Activated T-cell treated with anti-CD3 and anti-CD28 coated beads, Interleukin-2, amount 50 U/mL, for 72 hours (primary cell): ENCODE measurements at regions not wholly inside any gene's neighbourhood (a gene's known extent, or its start where the extent isn't known, plus 50 kb on each side); places are given as distances from the start of the nearest gene placed in this dataset.

Source experiments
- ATAC-seq, 2 donors: fragments of 150-1000 bp; cut with Tn5 transposase; replicated peaks in 1 of 2; 2 replicates each; pipeline ENCODE4 v1.10.0; 2021; ENCODE audit warnings: moderate library complexity in 2 of 2, mild to moderate bottlenecking in 1 of 2
- DNase-seq, 2 donors: peaks; one replicate each; pipeline ENCODE4 v3.0.0; 2021 to 2022; ENCODE audit warnings: mixed read lengths in 1 of 2
- H3K27ac Mint-ChIP-seq: one replicate; pipeline ENCODE4 v1.8.0; 2022; ENCODE audit warnings: mild to moderate bottlenecking, moderate library complexity, mixed read lengths
- H3K27me3 Mint-ChIP-seq: one replicate; pipeline ENCODE4 v1.8.0; 2022; ENCODE audit warnings: low read depth, mixed read lengths
- H3K36me3 Mint-ChIP-seq, 2 donors: one replicate each; pipeline ENCODE4 v1.8.0; 2022; ENCODE audit warnings: mixed read lengths in 2 of 2, mild to moderate bottlenecking in 1 of 2; ENCODE audit not compliant: insufficient read depth in 2 of 2
- H3K4me1 Mint-ChIP-seq: one replicate; pipeline ENCODE4 v1.8.0; 2022; ENCODE audit warnings: low read depth, mixed read lengths
- H3K4me3 Mint-ChIP-seq, 2 donors: one replicate each; pipeline ENCODE4 v1.8.0; 2022; ENCODE audit warnings: mild to moderate bottlenecking in 2 of 2, mixed read lengths in 2 of 2, moderate library complexity in 2 of 2
- H3K9me3 Mint-ChIP-seq, 2 donors: one replicate each; pipeline ENCODE4 v1.8.0; 2022; ENCODE audit warnings: mixed read lengths in 2 of 2

DNA sequence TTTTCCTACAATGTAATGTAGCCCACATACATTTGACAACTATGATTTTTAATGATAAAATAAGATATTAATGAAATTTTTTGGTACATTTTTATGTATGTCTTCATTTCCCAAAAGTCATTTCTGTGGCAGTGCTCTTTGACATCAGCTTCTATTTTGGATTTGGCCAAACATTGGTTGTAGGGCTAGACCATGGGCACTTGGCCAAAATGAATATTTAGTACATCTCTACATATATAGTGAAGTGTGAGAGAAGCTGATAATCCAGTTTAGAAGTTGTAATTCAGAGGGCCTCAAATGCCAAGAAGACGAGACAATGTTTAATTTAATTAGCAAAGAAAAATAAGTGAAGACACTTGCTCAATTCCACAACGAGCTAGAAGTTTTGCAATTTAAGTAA, 724.9 kb upstream of the SOX9 start:
- DNase-seq = no peak
- no peaks in the 10 kb centered on the region for H3K27me3 Mint-ChIP-seq
- peaks cover 0 to 3% of the 10 kb centered on the region in 2 donors for H3K9me3 Mint-ChIP-seq
- H3K4me3 Mint-ChIP-seq = no peak overlapping the region
- no peaks in the 10 kb centered on the region for H3K36me3 Mint-ChIP-seq
- no peak for ATAC-seq
- no peak overlapping the region for H3K27ac Mint-ChIP-seq
- no peaks in the 10 kb centered on the region for H3K4me1 Mint-ChIP-seq

DNA sequence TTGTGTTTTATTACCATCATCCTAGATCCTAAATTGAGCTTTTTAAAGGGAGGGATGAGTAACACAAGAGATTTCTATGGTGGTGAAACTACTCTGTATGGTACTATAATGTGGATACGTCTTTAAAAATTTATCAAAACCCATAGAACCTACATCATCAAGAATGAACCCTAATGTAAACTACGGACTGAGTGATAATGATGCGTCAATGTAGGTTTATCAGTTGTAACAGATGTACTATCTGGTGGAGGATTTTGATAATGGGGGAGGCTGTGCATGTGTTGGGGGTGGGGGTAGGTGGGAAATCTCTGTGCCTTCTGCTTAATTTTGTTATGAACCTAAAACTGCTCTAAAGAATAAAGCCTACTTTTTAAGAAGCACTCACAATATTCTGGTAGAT, 724.1 kb upstream of the SOX9 start:
- no peaks in the 10 kb centered on the region for H3K4me1 Mint-ChIP-seq
- no peak overlapping the region for H3K27ac Mint-ChIP-seq
- no peak overlapping the region for H3K4me3 Mint-ChIP-seq
- peaks cover 3% of the 10 kb centered on the region in 2 donors for H3K9me3 Mint-ChIP-seq
- no peaks in the 10 kb centered on the region for H3K27me3 Mint-ChIP-seq
- DNase-seq (no peak), ATAC-seq (no peak)
- H3K36me3 Mint-ChIP-seq = no peaks in the 10 kb centered on the region

DNA sequence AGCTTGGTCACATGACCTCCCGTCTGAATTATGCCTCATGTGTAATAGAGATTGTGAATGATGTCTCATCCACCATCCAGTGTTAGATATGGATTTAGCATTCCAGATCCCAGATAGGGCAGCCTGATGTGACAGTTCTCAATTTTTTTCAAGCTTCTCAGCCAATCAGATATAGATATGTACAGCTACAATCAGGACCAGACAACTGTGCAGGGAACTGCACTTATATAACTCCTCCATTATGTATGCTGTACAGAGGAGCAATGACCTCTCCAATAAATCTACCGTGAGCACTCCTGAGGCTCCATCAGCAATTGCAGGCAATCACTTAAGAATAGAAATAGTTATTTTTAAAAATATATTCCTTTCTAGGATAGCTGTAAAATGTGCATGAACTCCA, 722.8 kb upstream of the SOX9 start:
- Mint-ChIP-seq H3K27me3 (no peaks in the 10 kb centered on the region), H3K4me1 (no peaks in the 10 kb centered on the region), H3K27ac (no peak overlapping the region), H3K4me3 (no peak overlapping the region), H3K9me3 (peaks cover 3% of the 10 kb centered on the region in 2 donors), H3K36me3 (no peaks in the 10 kb centered on the region)
- ATAC-seq = no peak
- DNase-seq = no peak

DNA sequence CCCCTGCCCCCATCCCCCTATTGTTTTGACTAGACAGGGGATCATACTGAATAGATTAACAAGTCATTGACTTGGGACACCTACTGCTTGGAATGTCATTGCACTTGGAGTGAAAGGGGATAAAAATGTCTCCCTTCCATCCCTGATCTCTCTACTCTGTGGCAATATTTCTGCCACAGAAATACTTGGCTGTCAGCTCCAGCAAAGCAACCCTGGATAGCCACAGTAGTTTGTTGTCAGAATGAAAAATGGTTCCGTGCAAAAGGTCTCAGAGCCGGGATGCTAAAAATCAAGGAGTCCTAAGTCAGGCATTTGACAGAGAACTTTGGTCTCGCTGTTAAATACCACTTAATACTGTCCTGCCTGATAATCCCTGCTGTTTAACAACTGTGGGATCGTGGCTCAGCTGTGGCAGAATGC, 722.0 kb upstream of the SOX9 start:
- H3K4me3 Mint-ChIP-seq = no peak overlapping the region
- no peaks in the 10 kb centered on the region for H3K27me3 Mint-ChIP-seq
- DNase-seq (no peak), ATAC-seq (no peak)
- no peaks in the 10 kb centered on the region for H3K4me1 Mint-ChIP-seq
- H3K36me3 Mint-ChIP-seq = no peaks in the 10 kb centered on the region
- H3K27ac Mint-ChIP-seq = no peak overlapping the region
- peaks cover 3 to 7% of the 10 kb centered on the region in 2 donors for H3K9me3 Mint-ChIP-seq

DNA sequence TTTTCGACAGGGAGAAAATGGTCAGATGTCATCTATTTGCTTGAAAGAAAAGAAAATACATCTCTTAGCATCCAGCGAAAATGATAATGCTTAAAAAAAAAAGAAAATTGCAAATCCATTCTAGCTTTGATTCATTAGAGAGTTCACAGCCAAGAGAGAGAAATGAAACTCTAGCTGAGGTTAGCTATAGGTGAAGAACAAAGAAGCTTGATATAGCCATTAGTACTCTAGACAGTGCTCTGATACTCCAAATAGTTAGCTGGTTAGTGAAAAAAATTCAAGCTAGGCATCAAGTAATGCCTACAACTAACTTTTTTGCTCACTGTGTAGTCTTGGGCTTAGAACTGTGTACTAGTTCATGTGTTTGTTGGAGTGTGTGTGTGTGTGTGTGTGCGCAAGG, 721.6 kb upstream of the SOX9 start:
- no peak for DNase-seq
- no peak for ATAC-seq

DNA sequence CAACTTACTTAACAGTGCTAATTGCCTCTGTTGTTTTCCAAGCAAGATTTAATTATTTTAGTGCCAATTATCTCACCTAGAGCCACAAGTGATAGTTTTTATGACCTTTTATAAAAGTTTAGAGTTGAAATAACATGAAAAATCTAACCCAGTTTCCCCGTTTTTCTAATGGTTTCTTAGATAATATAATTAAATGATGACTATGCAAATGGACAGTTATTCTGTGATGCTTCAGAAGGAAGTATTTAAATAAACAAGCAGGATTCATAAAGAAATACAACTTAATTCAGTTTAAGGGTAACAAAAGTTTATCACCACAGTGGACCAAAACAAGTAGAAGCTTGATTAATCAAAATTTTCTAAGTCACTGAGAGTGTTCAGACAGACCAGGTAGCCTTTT, 721.2 kb upstream of the SOX9 start:
- no peaks in the 10 kb centered on the region for H3K36me3 Mint-ChIP-seq
- H3K27ac Mint-ChIP-seq = no peak overlapping the region
- H3K4me3 Mint-ChIP-seq = no peak overlapping the region
- DNase-seq (no peak), ATAC-seq (no peak)
- H3K4me1 Mint-ChIP-seq = no peaks in the 10 kb centered on the region
- H3K27me3 Mint-ChIP-seq = no peaks in the 10 kb centered on the region
- H3K9me3 Mint-ChIP-seq = peaks cover 3 to 7% of the 10 kb centered on the region in 2 donors

More for the DNA sequence above, 721.6 kb upstream of the SOX9 start:
- Mint-ChIP-seq H3K27me3 (no peaks in the 10 kb centered on the region), H3K9me3 (peaks cover 3 to 7% of the 10 kb centered on the region in 2 donors), H3K4me1 (no peaks in the 10 kb centered on the region), H3K36me3 (no peaks in the 10 kb centered on the region), H3K4me3 (no peak overlapping the region), H3K27ac (no peak overlapping the region)

DNA sequence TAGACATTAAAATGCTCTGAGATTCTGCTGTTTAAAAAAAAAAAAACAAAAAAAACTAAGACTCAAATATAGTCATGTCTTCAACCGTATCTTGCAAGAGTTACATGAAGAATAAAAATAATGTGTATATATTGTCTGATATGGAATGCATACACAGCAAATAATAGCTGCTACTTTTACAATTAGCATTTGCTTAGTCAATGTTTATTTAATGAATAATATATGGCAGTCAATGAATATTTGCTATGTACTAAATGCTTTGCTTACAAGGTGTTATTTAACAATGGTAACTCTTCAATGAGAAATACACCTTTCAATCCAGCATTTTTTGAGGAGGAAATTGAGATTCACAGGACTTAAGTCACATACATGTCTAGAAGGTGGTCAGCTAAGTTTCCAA, 718.8 kb upstream of the SOX9 start:
- ATAC-seq (no peak), DNase-seq (no peak)
- no peaks in the 10 kb centered on the region for H3K36me3 Mint-ChIP-seq
- H3K27ac Mint-ChIP-seq = no peak overlapping the region
- no peaks in the 10 kb centered on the region for H3K27me3 Mint-ChIP-seq
- no peaks in the 10 kb centered on the region for H3K4me1 Mint-ChIP-seq
- no peak overlapping the region for H3K4me3 Mint-ChIP-seq
- peaks cover 3 to 4% of the 10 kb centered on the region in 2 donors for H3K9me3 Mint-ChIP-seq

DNA sequence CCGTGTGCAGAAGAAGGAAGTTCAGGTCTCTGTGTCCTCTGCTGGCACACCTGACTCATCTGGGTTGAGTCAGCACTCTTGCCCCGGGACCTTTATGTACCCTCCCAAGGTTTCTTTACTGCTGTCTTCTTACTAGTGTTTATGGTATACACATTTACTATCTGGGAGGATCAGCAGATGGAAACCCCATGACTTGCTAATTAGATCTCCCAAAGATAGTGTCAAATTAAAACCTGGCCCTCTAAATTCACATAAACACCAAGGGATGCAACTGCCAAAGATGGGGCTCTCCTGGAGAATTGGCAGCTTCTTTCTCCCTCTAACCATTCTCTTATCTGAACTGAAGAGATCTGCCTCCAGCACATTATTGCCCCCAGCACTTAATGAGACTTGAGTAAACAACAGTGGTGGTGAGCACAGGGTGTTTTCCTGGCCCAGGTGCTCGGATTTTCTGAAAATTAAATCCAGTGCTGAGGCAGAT, 718.1 kb upstream of the SOX9 start:
- DNase-seq (no peak), ATAC-seq (no peak)
- Mint-ChIP-seq H3K27ac (no peak overlapping the region), H3K27me3 (no peaks in the 10 kb centered on the region), H3K4me1 (no peaks in the 10 kb centered on the region), H3K9me3 (peaks cover 3 to 4% of the 10 kb centered on the region in 2 donors), H3K36me3 (no peaks in the 10 kb centered on the region), H3K4me3 (no peak overlapping the region)

DNA sequence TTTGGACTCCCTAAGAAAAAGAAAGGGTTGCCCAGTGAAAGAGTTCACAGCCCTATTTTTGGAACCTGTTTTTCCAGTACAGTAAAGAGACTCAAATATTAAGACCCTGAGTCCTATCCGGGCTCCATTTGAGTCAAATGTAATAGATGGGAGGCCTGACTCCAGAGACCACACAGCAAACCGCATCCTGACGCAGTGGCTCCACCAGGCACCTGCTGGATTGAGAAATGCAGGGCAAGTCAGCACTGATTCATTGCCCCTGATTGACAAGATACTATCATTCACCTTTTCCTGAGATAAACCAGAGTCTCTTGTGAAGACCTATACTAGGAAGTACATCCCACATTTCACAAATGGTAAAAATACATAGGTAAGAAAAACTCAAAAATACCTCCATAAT, 715.7 kb upstream of the SOX9 start:
- Mint-ChIP-seq H3K27me3 (no peaks in the 10 kb centered on the region), H3K36me3 (no peaks in the 10 kb centered on the region), H3K9me3 (peaks cover 3 to 6% of the 10 kb centered on the region in 2 donors), H3K27ac (no peak overlapping the region), H3K4me3 (no peak overlapping the region), H3K4me1 (no peaks in the 10 kb centered on the region)
- ATAC-seq = no peak
- no peak for DNase-seq

DNA sequence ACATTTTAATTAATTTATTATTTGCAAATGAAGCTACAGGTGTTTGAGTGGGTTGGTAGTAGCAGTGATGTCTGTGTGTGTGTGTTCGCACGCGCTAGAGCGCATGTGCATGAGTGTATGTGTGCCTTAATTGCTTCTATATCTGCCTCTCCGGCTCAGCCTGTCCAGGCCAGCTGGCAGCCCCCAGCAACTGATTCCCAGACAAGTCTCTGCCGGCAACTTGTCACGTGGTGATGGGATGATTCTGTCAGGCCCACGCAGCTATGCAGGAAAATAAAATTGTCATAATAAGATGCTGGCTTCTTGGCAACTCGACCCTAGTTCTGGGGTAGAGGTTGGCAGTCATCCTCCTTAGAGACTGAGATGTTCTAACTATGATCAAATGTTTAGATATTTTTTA, 712.8 kb upstream of the SOX9 start:
- H3K4me3 Mint-ChIP-seq = no peak overlapping the region
- H3K27ac Mint-ChIP-seq = no peak overlapping the region
- no peaks in the 10 kb centered on the region for H3K27me3 Mint-ChIP-seq
- peaks cover 0 to 10% of the 10 kb centered on the region in 2 donors for H3K9me3 Mint-ChIP-seq
- DNase-seq (no peak), ATAC-seq (no peak)
- H3K4me1 Mint-ChIP-seq = no peaks in the 10 kb centered on the region
- no peaks in the 10 kb centered on the region for H3K36me3 Mint-ChIP-seq

DNA sequence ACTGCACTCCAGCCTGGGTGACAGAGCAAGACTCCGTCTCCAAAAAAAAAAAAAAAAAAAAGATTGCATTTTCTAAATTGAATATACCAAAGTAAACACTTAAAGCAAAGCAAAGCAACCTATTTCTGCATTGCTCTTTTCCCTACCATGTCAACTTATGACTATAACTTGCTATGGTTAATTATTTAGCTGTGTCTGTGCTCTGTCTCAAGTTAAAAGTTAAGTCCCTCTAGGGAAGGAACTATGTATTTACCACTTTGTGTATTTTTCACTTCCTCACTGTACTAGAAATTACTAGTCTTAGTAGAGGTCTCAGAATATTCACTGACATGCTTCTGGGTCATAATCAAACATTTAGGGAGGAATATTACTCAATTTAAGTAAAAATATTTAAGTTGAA, 711.7 kb upstream of the SOX9 start:
- Mint-ChIP-seq H3K27me3 (no peaks in the 10 kb centered on the region), H3K27ac (no peak overlapping the region), H3K36me3 (no peaks in the 10 kb centered on the region), H3K9me3 (peaks cover 0 to 6% of the 10 kb centered on the region in 2 donors), H3K4me3 (no peak overlapping the region), H3K4me1 (no peaks in the 10 kb centered on the region)
- ATAC-seq (no peak), DNase-seq (no peak)

DNA sequence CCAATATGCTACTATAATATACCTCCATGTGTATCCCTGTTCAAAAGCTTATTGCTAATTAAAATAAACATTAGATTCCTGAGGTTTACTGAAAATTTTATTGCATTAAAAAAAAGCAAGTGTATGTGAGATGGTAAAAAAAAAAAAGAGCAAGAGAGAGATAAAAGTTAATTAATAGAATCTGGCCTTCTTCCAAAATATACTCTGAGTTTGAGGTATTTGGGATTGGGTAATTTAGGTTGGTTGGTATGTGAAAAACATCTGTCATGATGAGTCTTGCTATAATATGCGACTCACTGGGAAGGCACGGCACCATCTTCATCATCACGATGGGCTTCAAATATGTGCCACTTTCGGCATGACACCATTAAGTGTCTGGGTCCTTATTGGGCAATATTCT, 711.1 kb upstream of the SOX9 start:
- ATAC-seq (no peak), DNase-seq (no peak)
- Mint-ChIP-seq H3K27ac (no peak overlapping the region), H3K27me3 (no peaks in the 10 kb centered on the region), H3K36me3 (no peaks in the 10 kb centered on the region), H3K9me3 (peaks cover 0 to 6% of the 10 kb centered on the region in 2 donors), H3K4me3 (no peak overlapping the region), H3K4me1 (no peaks in the 10 kb centered on the region)

DNA sequence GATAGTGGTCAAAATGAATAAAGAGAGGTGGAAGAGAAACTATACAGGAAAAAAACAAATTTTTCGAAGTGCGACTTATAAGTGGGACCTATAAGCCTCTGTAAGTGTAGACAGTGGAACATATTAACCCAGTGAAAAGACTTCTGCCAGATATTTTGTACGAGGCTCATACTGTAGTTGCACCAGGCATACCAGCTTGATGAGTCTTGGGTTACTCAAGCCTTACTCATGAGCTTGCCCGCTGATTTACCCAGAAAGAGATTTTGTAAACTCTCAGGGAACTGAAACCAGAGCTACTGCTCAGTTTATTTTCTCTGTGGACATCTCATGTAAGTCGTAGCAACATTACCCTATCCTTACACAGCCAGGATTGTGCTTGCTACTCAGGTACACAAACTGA, 708.0 kb upstream of the SOX9 start:
- DNase-seq = no peak
- Mint-ChIP-seq H3K27me3 (no peaks in the 10 kb centered on the region), H3K36me3 (no peaks in the 10 kb centered on the region), H3K4me1 (no peaks in the 10 kb centered on the region), H3K9me3 (peaks cover 0 to 10% of the 10 kb centered on the region in 2 donors), H3K4me3 (no peak overlapping the region), H3K27ac (no peak overlapping the region)
- no peak for ATAC-seq

DNA sequence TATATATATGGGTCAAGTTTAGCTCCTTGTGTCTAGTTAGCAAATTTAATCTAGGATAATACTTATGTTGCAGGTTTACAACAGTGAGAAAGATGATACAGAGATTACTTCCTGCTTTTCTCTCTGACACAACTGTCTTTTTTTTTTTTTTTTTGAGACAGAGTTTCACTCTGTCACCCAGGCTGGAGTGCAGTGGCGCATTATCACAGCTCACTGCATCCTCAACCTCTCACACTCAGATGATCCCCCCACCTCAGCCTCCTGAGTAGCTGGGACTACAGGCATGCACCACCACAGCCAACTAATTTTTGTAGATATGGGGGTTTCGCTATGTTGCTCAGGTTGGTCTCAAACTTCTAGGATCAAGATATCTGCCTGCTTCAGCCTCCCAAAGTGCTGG, 706.9 kb upstream of the SOX9 start:
- no peak for ATAC-seq
- no peak for DNase-seq
- peaks cover 0 to 10% of the 10 kb centered on the region in 2 donors for H3K9me3 Mint-ChIP-seq
- H3K4me1 Mint-ChIP-seq = no peaks in the 10 kb centered on the region
- no peak overlapping the region for H3K4me3 Mint-ChIP-seq
- no peaks in the 10 kb centered on the region for H3K36me3 Mint-ChIP-seq
- no peaks in the 10 kb centered on the region for H3K27me3 Mint-ChIP-seq
- no peak overlapping the region for H3K27ac Mint-ChIP-seq
